ENCODE measurements at regions not wholly inside any gene's neighbourhood (a gene's known extent, or its start where the extent isn't known, plus 50 kb on each side); places are given as distances from the start of the nearest gene placed in this dataset.

GRCh38 chr21:22728091-22728490 lies 1729.9 kb downstream of the NCAM2 start:
- WGBS, 2 donors: 68 to 81% methylated on average over 2 of the region's 2 CpGs
- H3K36me3 ChIP-seq: no peaks in the 10 kb centered on the region
- H3K27ac ChIP-seq: no peak overlapping the region
- DNase-seq (no peak), ATAC-seq (ENCODE audit: low FRiP score in 2 of 2) (no peak)
- H3K4me3 ChIP-seq: no peak overlapping the region
- H3K9me3 ChIP-seq: peaks cover 0 to 12% (median 1%) of the 10 kb centered on the region in 4 donors
- no peaks in the 10 kb centered on the region for H3K27me3 ChIP-seq
- TF ChIP-seq EP300 (IDR thresholded peaks at IDR 0.05) (no peak), POLR2A (IDR thresholded peaks at IDR 0.05) (no peak), POLR2AphosphoS5 (IDR thresholded peaks at IDR 0.05) (no peak), CTCF (IDR thresholded peaks at IDR 0.05) (no peak)
- H3K4me1 ChIP-seq: no peaks in the 10 kb centered on the region

GRCh38 chr21:22743085-22743484 lies 1744.9 kb downstream of the NCAM2 start:
- H3K27ac ChIP-seq: no peak overlapping the region
- no peak for DNase-seq

GRCh38 chr21:22754746-22755145 lies 1756.5 kb downstream of the NCAM2 start:
- TF ChIP-seq CTCF (IDR thresholded peaks at IDR 0.05) (no peak), POLR2AphosphoS5 (IDR thresholded peaks at IDR 0.05) (no peak), EP300 (IDR thresholded peaks at IDR 0.05) (no peak), POLR2A (IDR thresholded peaks at IDR 0.05) (no peak)
- WGBS, 2 donors: 75 to 80% methylated on average over 1 of the region's 1 CpG
- ATAC-seq (ENCODE audit: low FRiP score in 2 of 2): no peak
- Histone ChIP-seq H3K4me3 (no peak overlapping the region), H3K36me3 (no peaks in the 10 kb centered on the region), H3K9me3 (no peaks in the 10 kb centered on the region), H3K27ac (no peak overlapping the region), H3K4me1 (no peaks in the 10 kb centered on the region), H3K27me3 (no peaks in the 10 kb centered on the region)
- no peak for DNase-seq

More at GRCh38 chr21:22743085-22743484, 1744.9 kb downstream of the NCAM2 start:
- no peak for ATAC-seq (ENCODE audit: low FRiP score in 2 of 2)
- no peak overlapping the region for H3K4me3 ChIP-seq
- H3K4me1 ChIP-seq: no peaks in the 10 kb centered on the region
- H3K36me3 ChIP-seq: no peaks in the 10 kb centered on the region
- TF ChIP-seq EP300 (IDR thresholded peaks at IDR 0.05): no peak
- TF ChIP-seq POLR2AphosphoS5 (IDR thresholded peaks at IDR 0.05): no peak
- no peak for TF ChIP-seq CTCF (IDR thresholded peaks at IDR 0.05)
- TF ChIP-seq POLR2A (IDR thresholded peaks at IDR 0.05): no peak
- peaks cover 0 to 2% (median 0%) of the 10 kb centered on the region in 4 donors for H3K9me3 ChIP-seq
- no peaks in the 10 kb centered on the region for H3K27me3 ChIP-seq

GRCh38 chr21:22758478-22758877 lies 1760.3 kb downstream of the NCAM2 start:
- no peak overlapping the region for H3K27ac ChIP-seq
- H3K4me1 ChIP-seq: no peaks in the 10 kb centered on the region
- DNase-seq (no peak), ATAC-seq (ENCODE audit: low FRiP score in 2 of 2) (no peak)
- no peaks in the 10 kb centered on the region for H3K27me3 ChIP-seq
- H3K9me3 ChIP-seq: no peaks in the 10 kb centered on the region
- no peak overlapping the region for H3K4me3 ChIP-seq
- 88 to 100% methylated on average over 1 of the region's 1 CpG for WGBS, 2 donors
- no peaks in the 10 kb centered on the region for H3K36me3 ChIP-seq
- TF ChIP-seq POLR2A (IDR thresholded peaks at IDR 0.05) (no peak), POLR2AphosphoS5 (IDR thresholded peaks at IDR 0.05) (no peak), CTCF (IDR thresholded peaks at IDR 0.05) (no peak), EP300 (IDR thresholded peaks at IDR 0.05) (no peak)

GRCh38 chr21:22762463-22762862 lies 1764.3 kb downstream of the NCAM2 start:
- no peak overlapping the region for H3K4me3 ChIP-seq
- no peak for TF ChIP-seq POLR2A (IDR thresholded peaks at IDR 0.05)
- TF ChIP-seq CTCF (IDR thresholded peaks at IDR 0.05): no peak
- no peak for TF ChIP-seq POLR2AphosphoS5 (IDR thresholded peaks at IDR 0.05)
- TF ChIP-seq EP300 (IDR thresholded peaks at IDR 0.05): no peak
- no peaks in the 10 kb centered on the region for H3K27me3 ChIP-seq
- ATAC-seq (ENCODE audit: low FRiP score in 2 of 2) (no peak), DNase-seq (no peak)
- no peaks in the 10 kb centered on the region for H3K9me3 ChIP-seq
- 77 to 91% methylated on average over 2 of the region's 2 CpGs for WGBS, 2 donors
- H3K27ac ChIP-seq: no peak overlapping the region
- no peaks in the 10 kb centered on the region for H3K4me1 ChIP-seq
- no peaks in the 10 kb centered on the region for H3K36me3 ChIP-seq

Data from upper lobe of left lung (tissue), 6 donors.